G401 (cell line): ENCODE measurements at regions not wholly inside any gene's neighbourhood (a gene's known extent, or its start where the extent isn't known, plus 50 kb on each side); places are given as distances from the start of the nearest gene placed in this dataset.
"Not testable (repeated sequence)": the region's sequence is repeated elsewhere in the genome, so short reads cannot be mapped to it uniquely, and the experiment has no call there.

ENCODE experiments used
- DNase-seq: peaks from one replicate; pipeline ENCODE4 v3.0.0-alpha.2; 2015; ENCODE audit warnings: low spot score
- in situ Hi-C: cut with HindIII; loops from 2 replicates; pipeline ENCODE4 v1.10.0; 2016; ENCODE audit warnings: low sequenced_read_pairs, mixed read lengths

GRCh38 chrX:13432414-13433297 lies 112.8 kb upstream of the ATXN3L start:
- in situ Hi-C loops, result no loop called here
- no peak for DNase-seq

GRCh38 chrX:13430136-13430827 lies 110.4 kb upstream of the ATXN3L start:
- DNase-seq, result no peak

GRCh38 chrX:13428053-13428786 lies 108.4 kb upstream of the ATXN3L start:
- no peak for DNase-seq
- in situ Hi-C loops, result no loop called here

More at GRCh38 chrX:13430136-13430827, 110.4 kb upstream of the ATXN3L start:
- in situ Hi-C loops, result no loop called here

GRCh38 chrX:13427441-13428052 lies 107.7 kb upstream of the ATXN3L start:
- in situ Hi-C loops, result no loop called here
- DNase-seq, result no peak

GRCh38 chrX:13420545-13421183 lies 100.8 kb upstream of the ATXN3L start:
- no peak for DNase-seq
- in situ Hi-C loops, result no loop called here

GRCh38 chrX:13419918-13420317 lies 100.1 kb upstream of the ATXN3L start:
- DNase-seq, result no peak
- in situ Hi-C loops, result no loop called here

- no peak for DNase-seq
- in situ Hi-C loops, result no loop called here
These were observed 99.4 kb upstream of the ATXN3L start for GRCh38 chrX:13419276-13419675.

- in situ Hi-C loops, result no loop called here
- no peak for DNase-seq
These were observed 98.6 kb upstream of the ATXN3L start for GRCh38 chrX:13418126-13419097.

- in situ Hi-C loops, result no loop called here
- DNase-seq, result no peak
These were observed 95.7 kb upstream of the ATXN3L start for GRCh38 chrX:13415509-13415908.

- in situ Hi-C loops, result no loop called here
- no peak for DNase-seq
These were observed 94.3 kb upstream of the ATXN3L start for GRCh38 chrX:13414006-13414647.

GRCh38 chrX:13412208-13412600 lies 92.4 kb upstream of the ATXN3L start:
- DNase-seq, result no peak
- in situ Hi-C loops, result no loop called here

- no peak for DNase-seq
- in situ Hi-C loops, result no loop called here
These were observed 91.8 kb upstream of the ATXN3L start for GRCh38 chrX:13411496-13412207.

- in situ Hi-C loops, DNase-seq: not testable (repeated sequence)
These were observed 88.7 kb upstream of the ATXN3L start for GRCh38 chrX:13408599-13408998.

- in situ Hi-C loops, result not testable (repeated sequence)
These were observed 84.9 kb upstream of the ATXN3L start for GRCh38 chrX:13404777-13405176.

GRCh38 chrX:13404364-13404763 lies 84.5 kb upstream of the ATXN3L start:
- in situ Hi-C loops, result no loop called here
- no peak for DNase-seq

More at GRCh38 chrX:13404777-13405176, 84.9 kb upstream of the ATXN3L start:
- DNase-seq, result not testable (repeated sequence)

- in situ Hi-C loops, result no loop called here
These were observed 81.9 kb upstream of the ATXN3L start for GRCh38 chrX:13401724-13402123.

GRCh38 chrX:13398839-13399238 lies 79.0 kb upstream of the ATXN3L start:
- in situ Hi-C loops, result no loop called here
- no peak for DNase-seq

More at GRCh38 chrX:13401724-13402123, 81.9 kb upstream of the ATXN3L start:
- DNase-seq, result no peak
